Fibroblast of lung (primary cell): ENCODE measurements at regions not wholly inside any gene's neighbourhood (a gene's known extent, or its start where the extent isn't known, plus 50 kb on each side); places are given as distances from the start of the nearest gene placed in this dataset.

Source experiments
- CTCF ChIP-seq, 2 donors: IDR thresholded peaks in 1 of 2; conservative IDR thresholded peaks in 1 of 2; 1 replicate in 1 of 2; 2 replicates in 1 of 2; pipeline ENCODE4 v1.5.1; 2011 to 2012; ENCODE audit warnings: low read length in 2 of 2, control low read depth in 1 of 2, inconsistent platforms in 1 of 2, low read depth in 1 of 2, mild to moderate bottlenecking in 1 of 2
- EZH2 ChIP-seq: IDR thresholded peaks from 2 replicates; pipeline ENCODE4 v1.5.1; 2012; ENCODE audit warnings: low read length, control low read depth, mild to moderate bottlenecking; ENCODE audit errors: missing control alignments

GRCh38 chr7:53697913-53698312 is 662.5 kb downstream of the POM121L12 start:
- TF ChIP-seq CTCF (conservative IDR thresholded peaks at IDR 0.05 in 1 of 2, IDR thresholded peaks at IDR 0.05 in 1 of 2; ENCODE audit: low read depth in 1 of 2, low read length in 2 of 2) (no peak), EZH2 (no peak)
